DND-41 (cell line): ENCODE measurements at regions not wholly inside any gene's neighbourhood (a gene's known extent, or its start where the extent isn't known, plus 50 kb on each side); places are given as distances from the start of the nearest gene placed in this dataset.

Experiments
- ATAC-seq: fragments of 200-7000 bp; cut with Tn5 transposase; 3 replicates; pipeline ENCODE4 v1.9.1; 2021; ENCODE audit warnings: low read depth; ENCODE audit not compliant: insufficient read depth
- DNase-seq: peaks from one replicate; pipeline ENCODE4 v3.0.0-alpha.2; 2020
- H2AFZ ChIP-seq: 2 replicates; pipeline ENCODE4 v1.6.0; 2012; ENCODE audit warnings: low read depth, low read length
- H3K27ac ChIP-seq: 2 replicates; pipeline ENCODE4 v1.5.1; 2012; ENCODE audit warnings: low read length, inconsistent platforms
- H3K27me3 ChIP-seq: fragments of 200-600 bp; sonication (generic); 2 replicates; pipeline ENCODE4 v1.6.0; 2012; ENCODE audit warnings: low read length, mild to moderate bottlenecking, inconsistent platforms; ENCODE audit not compliant: insufficient read depth, poor library complexity
- H3K36me3 ChIP-seq: 2 replicates; pipeline ENCODE4 v1.5.1; 2012; ENCODE audit warnings: low read length, inconsistent platforms; ENCODE audit not compliant: insufficient read depth
- H3K4me1 ChIP-seq: 2 replicates; pipeline ENCODE4 v1.5.1; 2012; ENCODE audit warnings: mild to moderate bottlenecking, low read length; ENCODE audit not compliant: insufficient read depth
- H3K4me2 ChIP-seq: 2 replicates; pipeline ENCODE4 v1.6.0; 2012; ENCODE audit warnings: mild to moderate bottlenecking, moderate library complexity, low read length, inconsistent platforms; ENCODE audit not compliant: insufficient read depth
- H3K4me3 ChIP-seq, 2 experiments: fragments of 200-600 bp in 1 of 2; shearing (Covaris generic) in 1 of 2; 2 replicates each; pipeline ENCODE4 v1.5.1; 2012 to 2016; ENCODE audit warnings: inconsistent platforms in 2 of 2, low read length in 2 of 2, mild to moderate bottlenecking in 2 of 2, low read depth in 1 of 2, moderate library complexity in 1 of 2
- H3K79me2 ChIP-seq: 2 replicates; pipeline ENCODE4 v1.6.0; 2012; ENCODE audit warnings: low read length, inconsistent platforms; ENCODE audit not compliant: insufficient read depth
- H3K9ac ChIP-seq: 2 replicates; pipeline ENCODE4 v1.6.0; 2012; ENCODE audit warnings: low read depth, mild to moderate bottlenecking, inconsistent platforms, low read length, moderate library complexity
- H3K9me3 ChIP-seq: 2 replicates; pipeline ENCODE4 v1.5.1; 2012; ENCODE audit warnings: low read length, moderate library complexity, mild to moderate bottlenecking, inconsistent platforms; ENCODE audit not compliant: insufficient read depth, severe bottlenecking
- H4K20me1 ChIP-seq: 2 replicates; pipeline ENCODE4 v1.6.0; 2012; ENCODE audit warnings: low read length; ENCODE audit not compliant: insufficient read depth
- EZH2 ChIP-seq: IDR thresholded peaks from 3 replicates; pipeline ENCODE4 v1.6.1; 2012; ENCODE audit warnings: borderline replicate concordance, low read depth, mild to moderate bottlenecking, moderate library complexity, low read length, inconsistent platforms; ENCODE audit not compliant: severe bottlenecking
- TF ChIP-seq, protein P1 (sequence below): IDR thresholded peaks from 2 replicates; pipeline ENCODE4 v1.5.1; 2012; ENCODE audit warnings: borderline replicate concordance, low read length, moderate library complexity, mild to moderate bottlenecking; ENCODE audit not compliant: poor library complexity, severe bottlenecking; ENCODE audit errors: extremely low read depth

DNA sequence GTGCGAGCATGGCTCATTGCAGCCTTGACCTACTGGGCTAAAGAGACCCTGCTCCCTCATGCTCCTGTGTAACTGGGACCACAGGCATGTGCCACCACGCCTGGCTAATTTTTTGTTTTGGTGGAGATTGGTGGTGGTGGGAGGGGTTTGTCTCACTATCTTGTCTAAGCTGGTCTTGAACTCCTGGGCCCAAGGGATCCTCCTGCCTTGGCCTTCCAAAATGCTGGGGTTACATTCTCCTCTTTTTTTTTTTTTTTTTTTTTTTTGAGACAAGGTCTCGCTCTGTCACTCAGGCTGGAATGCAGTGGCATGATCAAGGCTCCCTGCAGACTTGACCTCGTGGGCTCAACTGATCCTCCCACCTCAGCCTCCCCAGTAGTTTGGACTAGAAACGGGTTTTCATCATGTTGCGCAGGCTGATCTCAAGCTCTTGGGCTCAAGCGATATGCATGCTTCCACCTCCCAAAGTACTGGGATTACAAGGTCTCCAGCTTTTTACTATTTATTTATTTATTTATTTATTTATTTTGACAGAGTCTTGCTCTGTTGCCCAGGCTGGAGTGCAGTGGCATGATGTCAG, 238.3 kb downstream of the MYCN start:
- H3K9ac ChIP-seq, result no peak overlapping the region
- H2AFZ ChIP-seq, result no peak overlapping the region
- no peak overlapping the region for H3K27ac ChIP-seq
- no peaks in the 10 kb centered on the region for H3K36me3 ChIP-seq
- no peak for TF ChIP-seq EZH2
- TF ChIP-seq, protein P1, sequence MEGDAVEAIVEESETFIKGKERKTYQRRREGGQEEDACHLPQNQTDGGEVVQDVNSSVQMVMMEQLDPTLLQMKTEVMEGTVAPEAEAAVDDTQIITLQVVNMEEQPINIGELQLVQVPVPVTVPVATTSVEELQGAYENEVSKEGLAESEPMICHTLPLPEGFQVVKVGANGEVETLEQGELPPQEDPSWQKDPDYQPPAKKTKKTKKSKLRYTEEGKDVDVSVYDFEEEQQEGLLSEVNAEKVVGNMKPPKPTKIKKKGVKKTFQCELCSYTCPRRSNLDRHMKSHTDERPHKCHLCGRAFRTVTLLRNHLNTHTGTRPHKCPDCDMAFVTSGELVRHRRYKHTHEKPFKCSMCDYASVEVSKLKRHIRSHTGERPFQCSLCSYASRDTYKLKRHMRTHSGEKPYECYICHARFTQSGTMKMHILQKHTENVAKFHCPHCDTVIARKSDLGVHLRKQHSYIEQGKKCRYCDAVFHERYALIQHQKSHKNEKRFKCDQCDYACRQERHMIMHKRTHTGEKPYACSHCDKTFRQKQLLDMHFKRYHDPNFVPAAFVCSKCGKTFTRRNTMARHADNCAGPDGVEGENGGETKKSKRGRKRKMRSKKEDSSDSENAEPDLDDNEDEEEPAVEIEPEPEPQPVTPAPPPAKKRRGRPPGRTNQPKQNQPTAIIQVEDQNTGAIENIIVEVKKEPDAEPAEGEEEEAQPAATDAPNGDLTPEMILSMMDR, result no peak
- no peaks in the 10 kb centered on the region for H3K9me3 ChIP-seq
- H3K4me2 ChIP-seq, result no peak overlapping the region
- H4K20me1 ChIP-seq, result no peaks in the 10 kb centered on the region
- DNase-seq (no peak), ATAC-seq (no peak)
- H3K4me1 ChIP-seq, result no peaks in the 10 kb centered on the region
- H3K27me3 ChIP-seq, result no peaks in the 10 kb centered on the region
- H3K4me3 ChIP-seq, result no peak overlapping the region
- no peaks in the 10 kb centered on the region for H3K79me2 ChIP-seq

DNA sequence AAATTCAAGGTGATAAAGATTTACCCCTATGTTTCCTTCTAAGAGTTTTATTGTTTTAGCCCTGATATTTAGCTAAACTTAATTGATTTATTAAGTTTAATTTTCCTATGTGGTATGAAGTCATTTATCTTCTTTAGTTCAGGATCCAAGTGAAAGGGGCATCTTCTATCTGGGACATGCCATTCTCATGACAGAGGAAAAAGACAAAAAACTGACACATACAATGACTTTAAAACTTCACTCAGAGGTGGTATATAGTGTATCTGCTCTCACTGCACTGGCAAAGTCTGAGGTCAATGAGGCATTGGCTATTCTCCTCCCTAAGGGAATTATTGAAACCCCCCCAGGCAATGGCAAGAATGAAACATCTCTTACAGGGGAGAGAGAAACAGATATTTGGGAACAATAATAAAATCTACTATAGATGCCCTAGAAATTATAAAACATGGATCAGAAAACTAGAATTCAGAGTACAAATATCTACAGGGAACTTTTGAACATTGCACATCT, 237.4 kb downstream of the MYCN start:
- Histone ChIP-seq H3K9me3 (no peaks in the 10 kb centered on the region), H2AFZ (no peak overlapping the region), H4K20me1 (no peaks in the 10 kb centered on the region), H3K27me3 (no peaks in the 10 kb centered on the region), H3K36me3 (no peaks in the 10 kb centered on the region), H3K9ac (no peak overlapping the region), H3K79me2 (no peaks in the 10 kb centered on the region), H3K4me3 (no peak overlapping the region), H3K27ac (no peak overlapping the region), H3K4me1 (no peaks in the 10 kb centered on the region), H3K4me2 (no peak overlapping the region)
- TF ChIP-seq, protein P1, result no peak
- TF ChIP-seq EZH2, result no peak
- DNase-seq (no peak), ATAC-seq (no peak)

DNA sequence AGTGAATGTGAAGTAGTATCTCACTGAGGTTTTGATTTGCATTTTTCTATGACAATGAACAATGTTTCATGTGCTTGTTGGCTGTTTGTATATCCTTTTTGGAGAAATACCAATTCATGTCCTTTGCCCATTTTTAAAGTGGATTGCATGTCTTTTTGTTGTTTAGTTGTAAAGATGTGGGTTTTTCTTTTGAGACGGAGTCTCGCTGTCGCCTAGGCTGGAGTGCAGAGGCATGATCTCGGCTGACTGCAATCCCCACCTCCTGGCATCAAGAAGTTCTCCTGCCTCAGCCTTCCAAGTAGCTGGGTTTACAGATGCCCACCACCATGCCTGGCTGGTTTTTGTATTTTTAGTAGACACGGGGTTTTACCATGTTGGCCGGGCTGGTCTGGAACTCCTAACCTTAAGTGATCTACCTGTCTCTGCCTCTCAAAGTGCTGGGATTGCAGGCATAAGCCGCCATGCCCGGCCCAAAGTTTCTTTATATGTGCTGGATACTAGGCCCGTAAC, 236.7 kb downstream of the MYCN start:
- Histone ChIP-seq H2AFZ (no peak overlapping the region), H3K4me3 (no peak overlapping the region), H3K4me1 (no peaks in the 10 kb centered on the region), H3K9ac (no peak overlapping the region), H3K79me2 (no peaks in the 10 kb centered on the region), H4K20me1 (no peaks in the 10 kb centered on the region), H3K36me3 (no peaks in the 10 kb centered on the region), H3K9me3 (no peaks in the 10 kb centered on the region), H3K27ac (no peak overlapping the region), H3K4me2 (no peak overlapping the region), H3K27me3 (no peaks in the 10 kb centered on the region)
- ATAC-seq (no peak), DNase-seq (no peak)
- TF ChIP-seq, protein P1, result no peak
- TF ChIP-seq EZH2, result no peak
